Panc1 (cell line): ENCODE measurements at regions not wholly inside any gene's neighbourhood (a gene's known extent, or its start where the extent isn't known, plus 50 kb on each side); places are given as distances from the start of the nearest gene placed in this dataset.
"Not testable (repeated sequence)": the region's sequence is repeated elsewhere in the genome, so short reads cannot be mapped to it uniquely, and the experiment has no call there.

Experiments used
- ATAC-seq: fragments of 200-7000 bp; cut with Tn5 transposase; 2 replicates; pipeline ENCODE4 v1.9.1; 2020; ENCODE audit warnings: mild to moderate bottlenecking, moderate library complexity
- BruUV-seq: library from RNA; stranded (reverse); fragments of 400-500 nt; replicated peaks from 2 replicates; lab custom pipeline; 2021; lab: Mats Ljungman, UMichigan
- CTCF ChIA-PET: fragments of 300-600 bp; sonication (Branson Sonifier 250); formaldehyde crosslinking; loops from one replicate; lab custom pipeline; 2022; ENCODE audit warnings: antibody characterized with exemption; lab: Charles Lee
- POLR2A ChIA-PET: fragments of 300-600 bp; sonication (Branson Sonifier 250); formaldehyde crosslinking; loops from one replicate; lab custom pipeline; 2022; ENCODE audit warnings: antibody characterized with exemption; lab: Charles Lee
- DNase-seq: peaks from one replicate; pipeline ENCODE4 v3.0.0-alpha.2; 2010; ENCODE audit warnings: low read depth, low spot score
- H3K27ac ChIP-seq: 2 replicates; pipeline ENCODE4 v1.5.1; 2011; ENCODE audit warnings: mild to moderate bottlenecking, low read length, inconsistent platforms
- H3K27me3 ChIP-seq: fragments of 200-500 bp; sonication (Bioruptor generic); 2 replicates; pipeline ENCODE4 v1.6.0; 2014; ENCODE audit warnings: low read length, inconsistent platforms; ENCODE audit not compliant: control insufficient read depth, insufficient read depth
- H3K36me3 ChIP-seq: fragments of 200-500 bp; sonication (Bioruptor generic); 2 replicates; pipeline ENCODE4 v1.5.1; 2014; ENCODE audit warnings: inconsistent platforms, mild to moderate bottlenecking, low read length, moderate library complexity; ENCODE audit not compliant: control insufficient read depth, insufficient read depth
- H3K4me1 ChIP-seq: 2 replicates; pipeline ENCODE4 v1.5.1; 2011; ENCODE audit warnings: inconsistent platforms, mild to moderate bottlenecking, low read length, moderate library complexity; ENCODE audit not compliant: control insufficient read depth, insufficient read depth
- H3K4me3 ChIP-seq, 2 experiments: 2 replicates each; pipeline ENCODE4 v1.5.1; 2011 to 2012; ENCODE audit warnings: low read depth in 2 of 2, low read length in 2 of 2, mild to moderate bottlenecking in 2 of 2, inconsistent platforms in 1 of 2, moderate library complexity in 1 of 2
- H3K9me3 ChIP-seq: fragments of 200-500 bp; sonication (Bioruptor generic); 2 replicates; pipeline ENCODE4 v1.5.1; 2014; ENCODE audit warnings: low read depth, mild to moderate bottlenecking, inconsistent platforms, low read length, moderate library complexity; ENCODE audit not compliant: control insufficient read depth, insufficient read depth
- POLR2AphosphoS5 ChIP-seq: IDR thresholded peaks from 2 replicates; pipeline ENCODE4 v1.6.1; 2012; ENCODE audit warnings: mild to moderate bottlenecking, low read depth, low read length, moderate library complexity
- REST ChIP-seq, 2 experiments: IDR thresholded peaks; 2 replicates each; pipeline ENCODE4 v1.6.1; 2011 to 2012; ENCODE audit warnings: low read depth in 2 of 2, control low read depth in 1 of 2, low read length in 1 of 2, mild to moderate bottlenecking in 1 of 2, moderate library complexity in 1 of 2; ENCODE audit not compliant: insufficient read depth in 1 of 2
- SIN3A ChIP-seq: IDR thresholded peaks from 2 replicates; pipeline ENCODE4 v1.6.1; 2012; ENCODE audit warnings: low read depth, mild to moderate bottlenecking, low read length, moderate library complexity, borderline replicate concordance; ENCODE audit not compliant: insufficient read depth
- TCF7L2 ChIP-seq: IDR thresholded peaks from 2 replicates; pipeline ENCODE4 v1.6.1; 2011; ENCODE audit warnings: mild to moderate bottlenecking, low read depth, low read length, inconsistent platforms
- in situ Hi-C: cut with HindIII; loops from 2 replicates; pipeline ENCODE4 v1.10.0; 2016; ENCODE audit warnings: low sequenced_read_pairs, low pct_unique_long_range_greater_than_20kb
- intact Hi-C: fragments of 100-400 bp; cut with micrococcal nuclease; formaldehyde crosslinking; loops from one replicate; pipeline ENCODE4 v1.10.0; 2022; ENCODE audit not compliant: unreplicated experiment
- TF ChIP-seq, protein P1 (sequence below): fragments of 450-650 bp; IDR thresholded peaks from 2 replicates; pipeline ENCODE4 v1.5.1; 2017; ENCODE audit warnings: mild to moderate bottlenecking

- intact Hi-C loops, result no loop called here
- no TSS peak for BruUV-seq
Measured at GRCh38 chr7:25600262-25600920, 372.1 kb upstream of the NPVF start.

DNA sequence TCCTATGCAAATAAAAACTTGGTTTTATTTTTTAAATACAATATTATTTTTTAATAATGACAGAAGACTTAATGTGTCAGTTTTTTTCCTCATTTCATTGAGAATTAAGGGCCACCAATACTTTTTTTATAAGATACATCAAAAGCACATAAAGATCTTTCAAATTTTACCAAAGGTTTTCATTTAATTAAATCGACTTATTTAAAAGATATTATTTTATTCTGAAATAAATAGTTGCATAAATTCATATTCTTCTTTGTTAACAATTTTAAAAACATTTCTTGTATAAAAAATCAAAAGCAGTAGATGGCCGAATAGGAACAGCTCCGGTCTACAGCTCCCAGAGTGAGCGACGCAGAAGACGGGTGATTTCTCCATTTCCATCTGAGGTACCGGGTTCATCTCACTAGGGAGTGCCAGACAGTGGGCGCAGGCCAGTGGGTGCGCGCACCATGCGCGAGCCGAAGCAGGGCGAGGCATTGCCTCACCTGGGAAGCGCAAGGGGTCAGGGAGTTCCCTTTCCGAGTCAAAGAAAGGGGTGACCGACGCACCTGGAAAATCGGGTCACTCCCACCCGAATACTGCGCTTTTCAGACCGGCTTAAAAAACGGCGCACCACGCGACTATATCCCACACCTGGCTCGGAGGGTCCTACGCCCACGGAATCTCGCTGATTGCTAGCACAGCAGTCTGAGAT, 374.6 kb upstream of the NPVF start:
- peak overlapping the region in 1 of 2 experiments; percentile 26; a peak in 1 of 4 replicates for H3K4me3 ChIP-seq
- ATAC-seq, H3K27me3 ChIP-seq, intact Hi-C loops, H3K9me3 ChIP-seq, H3K36me3 ChIP-seq, POLR2A ChIA-PET, DNase-seq, CTCF ChIA-PET, BruUV-seq, in situ Hi-C loops, H3K27ac ChIP-seq, H3K4me1 ChIP-seq: not testable (repeated sequence)

More at GRCh38 chr7:25600262-25600920, 372.1 kb upstream of the NPVF start:
- Histone ChIP-seq H3K27ac (no peak overlapping the region), H3K4me1 (no peaks in the 10 kb centered on the region; the same call in 1 of the 2 replicates), H3K36me3 (no peaks in the 10 kb centered on the region), H3K9me3 (no peaks in the 10 kb centered on the region), H3K27me3 (peaks cover 8% of the 10 kb centered on the region), H3K4me3 (no peak overlapping the region)
- ChIA-PET CTCF (no interaction called here), POLR2A (no interaction called here)
- no peak for ATAC-seq
- no peak for DNase-seq
- in situ Hi-C loops, result no loop called here
- no peak for TF ChIP-seq POLR2AphosphoS5
- TF ChIP-seq SIN3A, result no peak
- TF ChIP-seq, protein P1, sequence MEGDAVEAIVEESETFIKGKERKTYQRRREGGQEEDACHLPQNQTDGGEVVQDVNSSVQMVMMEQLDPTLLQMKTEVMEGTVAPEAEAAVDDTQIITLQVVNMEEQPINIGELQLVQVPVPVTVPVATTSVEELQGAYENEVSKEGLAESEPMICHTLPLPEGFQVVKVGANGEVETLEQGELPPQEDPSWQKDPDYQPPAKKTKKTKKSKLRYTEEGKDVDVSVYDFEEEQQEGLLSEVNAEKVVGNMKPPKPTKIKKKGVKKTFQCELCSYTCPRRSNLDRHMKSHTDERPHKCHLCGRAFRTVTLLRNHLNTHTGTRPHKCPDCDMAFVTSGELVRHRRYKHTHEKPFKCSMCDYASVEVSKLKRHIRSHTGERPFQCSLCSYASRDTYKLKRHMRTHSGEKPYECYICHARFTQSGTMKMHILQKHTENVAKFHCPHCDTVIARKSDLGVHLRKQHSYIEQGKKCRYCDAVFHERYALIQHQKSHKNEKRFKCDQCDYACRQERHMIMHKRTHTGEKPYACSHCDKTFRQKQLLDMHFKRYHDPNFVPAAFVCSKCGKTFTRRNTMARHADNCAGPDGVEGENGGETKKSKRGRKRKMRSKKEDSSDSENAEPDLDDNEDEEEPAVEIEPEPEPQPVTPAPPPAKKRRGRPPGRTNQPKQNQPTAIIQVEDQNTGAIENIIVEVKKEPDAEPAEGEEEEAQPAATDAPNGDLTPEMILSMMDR, result no peak
- no peak for TF ChIP-seq TCF7L2
- TF ChIP-seq REST (IDR thresholded peaks at IDR 0.05; ENCODE audit: insufficient read depth in 1 of 2, low read depth in 2 of 2, low read length in 1 of 2), result no peak

DNA sequence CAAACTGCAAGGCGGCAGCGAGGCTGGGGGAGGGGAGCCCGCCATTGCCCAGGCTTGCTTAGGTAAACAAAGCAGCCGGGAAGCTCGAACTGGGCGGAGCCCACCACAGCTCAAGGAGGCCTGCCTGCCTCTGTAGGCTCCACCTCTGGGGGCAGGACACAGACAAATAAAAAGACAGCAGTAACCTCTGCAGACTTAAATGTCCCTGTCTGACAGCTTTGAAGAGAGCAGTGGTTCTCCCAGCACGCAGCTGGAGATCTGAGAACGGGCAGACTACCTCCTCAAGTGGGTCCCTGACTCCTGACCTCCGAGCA, 375.1 kb upstream of the NPVF start:
- POLR2A ChIA-PET, H3K9me3 ChIP-seq, ATAC-seq, intact Hi-C loops, H3K27me3 ChIP-seq, in situ Hi-C loops, H3K27ac ChIP-seq, DNase-seq, H3K36me3 ChIP-seq, BruUV-seq, H3K4me1 ChIP-seq, CTCF ChIA-PET: not testable (repeated sequence)
- peak overlapping the region in 1 of 2 experiments; percentile 26; a peak in 1 of 4 replicates for H3K4me3 ChIP-seq
